Body of pancreas (tissue), 4 donors: ENCODE measurements at regions not wholly inside any gene's neighbourhood (a gene's known extent, or its start where the extent isn't known, plus 50 kb on each side); places are given as distances from the start of the nearest gene placed in this dataset.
"Not testable (repeated sequence)": the region's sequence is repeated elsewhere in the genome, so short reads cannot be mapped to it uniquely, and the experiment has no call there.

Experiments
- POLR2A ChIP-seq, 3 donors: fragments of 450-650 bp; IDR thresholded peaks; one replicate each; pipeline ENCODE4 v1.6.1; 2016; ENCODE audit warnings: antibody characterized with exemption in 3 of 3, mild to moderate bottlenecking in 2 of 3
- TF ChIP-seq, protein P1 (sequence below), 7 experiments: fragments of 450-650 bp in 4 of 7; fragments of 200-600 bp in 3 of 7; sonication (generic) in 3 of 7; IDR thresholded peaks; one replicate each; pipeline ENCODE4 v1.5.1; 2016 to 2019; ENCODE audit warnings: antibody characterized with exemption in 7 of 7

DNA sequence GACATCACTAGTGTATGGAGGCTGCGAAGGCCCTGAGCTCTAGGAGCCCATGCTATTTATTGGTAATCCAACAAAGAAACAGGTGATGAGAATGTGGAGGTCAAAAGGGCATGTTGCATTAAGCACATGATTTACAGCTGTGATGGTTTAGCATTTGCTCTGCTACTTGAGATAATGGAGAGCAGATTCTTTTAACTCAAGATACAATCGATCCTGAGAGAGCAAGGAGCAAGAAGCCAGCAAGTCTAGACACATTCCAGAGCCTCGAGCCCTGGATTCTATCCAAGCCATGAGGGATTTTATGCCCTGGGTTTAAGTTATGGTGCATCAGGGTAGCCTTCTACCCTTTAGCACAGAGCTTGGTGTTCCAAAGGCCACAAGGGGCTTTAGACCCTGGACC, 85.3 kb upstream of the KCNMA1 start:
- TF ChIP-seq, protein P1, sequence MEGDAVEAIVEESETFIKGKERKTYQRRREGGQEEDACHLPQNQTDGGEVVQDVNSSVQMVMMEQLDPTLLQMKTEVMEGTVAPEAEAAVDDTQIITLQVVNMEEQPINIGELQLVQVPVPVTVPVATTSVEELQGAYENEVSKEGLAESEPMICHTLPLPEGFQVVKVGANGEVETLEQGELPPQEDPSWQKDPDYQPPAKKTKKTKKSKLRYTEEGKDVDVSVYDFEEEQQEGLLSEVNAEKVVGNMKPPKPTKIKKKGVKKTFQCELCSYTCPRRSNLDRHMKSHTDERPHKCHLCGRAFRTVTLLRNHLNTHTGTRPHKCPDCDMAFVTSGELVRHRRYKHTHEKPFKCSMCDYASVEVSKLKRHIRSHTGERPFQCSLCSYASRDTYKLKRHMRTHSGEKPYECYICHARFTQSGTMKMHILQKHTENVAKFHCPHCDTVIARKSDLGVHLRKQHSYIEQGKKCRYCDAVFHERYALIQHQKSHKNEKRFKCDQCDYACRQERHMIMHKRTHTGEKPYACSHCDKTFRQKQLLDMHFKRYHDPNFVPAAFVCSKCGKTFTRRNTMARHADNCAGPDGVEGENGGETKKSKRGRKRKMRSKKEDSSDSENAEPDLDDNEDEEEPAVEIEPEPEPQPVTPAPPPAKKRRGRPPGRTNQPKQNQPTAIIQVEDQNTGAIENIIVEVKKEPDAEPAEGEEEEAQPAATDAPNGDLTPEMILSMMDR (IDR thresholded peaks at IDR 0.05): not testable (repeated sequence)
- TF ChIP-seq POLR2A (IDR thresholded peaks at IDR 0.05): not testable (repeated sequence)
